Islet of Langerhans (tissue), 1 donor: ENCODE measurements at regions not wholly inside any gene's neighbourhood (a gene's known extent, or its start where the extent isn't known, plus 50 kb on each side); places are given as distances from the start of the nearest gene placed in this dataset.

ENCODE experiments used
- FAIRE-seq: peaks from one replicate; lab custom pipeline; 2011; peaks lifted over from hg19 to GRCh38; lab: Jason Lieb, UNC

GRCh38 chr22:47965896-47966295, 1203.4 kb downstream of the TBC1D22A start:
- no peak for FAIRE-seq

DNA sequence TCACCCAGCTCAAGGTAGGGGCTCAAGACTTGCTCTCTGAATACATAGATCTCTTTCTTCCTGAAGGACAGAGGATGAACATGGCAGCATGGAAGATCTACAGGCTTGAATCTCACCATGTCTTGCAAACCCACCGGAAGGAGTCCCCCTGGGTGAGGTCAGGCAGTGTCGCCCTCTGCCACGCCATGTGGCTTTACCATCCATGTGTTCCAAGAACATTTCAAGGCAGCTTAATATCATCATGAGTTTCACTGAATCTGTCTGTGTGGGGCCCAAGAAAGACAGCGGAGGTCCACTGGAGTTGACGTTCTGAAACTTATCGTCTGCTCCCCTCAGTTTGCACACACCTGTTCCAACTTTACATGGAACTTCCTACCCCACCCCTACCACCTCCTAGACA, 1202.6 kb downstream of the TBC1D22A start:
- FAIRE-seq, result no peak

GRCh38 chr22:47963660-47964059, 1201.2 kb downstream of the TBC1D22A start:
- no peak for FAIRE-seq

DNA sequence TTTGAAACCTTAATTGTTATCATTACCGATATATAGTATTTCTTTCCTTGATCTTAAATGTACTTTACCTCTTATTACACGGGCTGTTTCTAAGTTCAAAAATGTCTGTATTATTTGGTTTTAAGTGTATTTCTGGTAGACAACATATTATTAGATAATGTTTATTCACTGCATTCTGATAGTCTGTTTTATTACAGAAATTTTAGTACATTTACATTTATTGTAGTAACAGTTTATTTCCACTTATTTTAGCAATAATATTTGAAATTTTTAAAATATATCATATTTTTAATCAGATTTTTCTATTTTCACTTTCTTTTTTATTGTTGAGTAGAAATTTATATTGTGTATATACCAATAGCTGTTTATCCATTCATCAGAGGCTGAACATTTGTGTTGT, 1195.2 kb downstream of the TBC1D22A start:
- FAIRE-seq, result no peak

DNA sequence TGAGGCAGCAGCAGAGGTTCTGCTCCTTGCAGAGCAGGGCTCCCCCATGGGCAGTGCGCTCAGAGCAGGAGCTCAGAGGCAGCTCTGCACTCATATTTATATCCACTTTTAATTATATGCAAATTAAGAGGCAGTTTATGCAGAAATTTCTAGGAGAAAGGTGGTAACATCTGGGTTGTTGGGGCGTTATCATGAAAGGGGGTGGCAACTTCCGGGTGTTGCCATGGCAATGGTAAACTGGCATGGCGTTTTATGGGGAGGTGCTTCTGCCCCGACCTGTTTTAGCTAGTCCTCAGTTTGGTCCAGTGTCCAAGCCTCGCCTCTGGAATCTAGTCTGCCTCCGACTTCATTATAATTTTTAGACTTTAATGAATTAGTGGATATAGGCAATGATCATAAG, 1191.7 kb downstream of the TBC1D22A start:
- no peak for FAIRE-seq

GRCh38 chr22:47944941-47945340, 1182.5 kb downstream of the TBC1D22A start:
- no peak for FAIRE-seq

- no peak for FAIRE-seq
Measured at GRCh38 chr22:47943729-47944700, 1181.6 kb downstream of the TBC1D22A start.

GRCh38 chr22:47940211-47940610, 1177.8 kb downstream of the TBC1D22A start:
- no peak for FAIRE-seq

DNA sequence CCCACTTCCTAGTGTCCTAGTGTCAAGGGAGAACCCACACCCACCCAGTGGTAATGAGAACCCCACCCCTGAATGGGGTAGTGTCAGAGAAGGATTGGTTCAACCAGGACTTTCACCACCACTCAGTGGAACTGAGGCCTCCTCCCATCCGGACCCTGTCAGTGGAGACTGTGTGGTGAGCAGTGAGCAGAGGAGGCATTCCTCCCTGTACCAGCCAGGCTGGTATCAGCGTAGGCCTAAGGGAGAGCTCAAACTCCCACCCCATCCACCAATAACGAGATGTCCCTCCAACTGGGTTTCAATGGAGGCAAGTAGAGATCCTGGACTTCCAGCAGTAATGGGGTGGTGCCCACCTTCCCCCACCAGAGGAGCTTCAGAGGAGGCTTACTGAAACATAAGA, 1171.4 kb downstream of the TBC1D22A start:
- FAIRE-seq, result no peak

GRCh38 chr22:47933226-47933625, 1170.8 kb downstream of the TBC1D22A start:
- no peak for FAIRE-seq

- FAIRE-seq, result no peak
Measured at GRCh38 chr22:47929646-47930185, 1167.3 kb downstream of the TBC1D22A start.

DNA sequence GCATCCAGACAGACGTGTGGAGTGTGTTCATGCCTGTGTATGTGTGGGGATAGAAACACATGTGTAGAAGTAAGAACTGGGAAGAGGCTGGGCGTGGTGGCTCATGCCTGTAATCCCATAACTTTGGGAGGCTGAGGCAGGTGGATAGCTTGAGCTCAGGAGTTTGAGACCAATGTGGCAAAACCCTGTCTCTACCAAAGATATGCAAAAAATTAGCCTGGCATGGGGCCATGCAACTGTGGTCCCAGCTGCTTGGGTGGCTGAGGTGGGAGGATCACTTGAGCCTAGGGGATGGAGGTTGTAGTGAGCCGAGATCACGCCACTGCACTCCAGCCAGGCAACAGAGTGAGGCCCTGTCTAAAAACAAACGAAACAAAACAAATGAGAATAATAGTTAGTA, 1166.6 kb downstream of the TBC1D22A start:
- FAIRE-seq, result no peak

DNA sequence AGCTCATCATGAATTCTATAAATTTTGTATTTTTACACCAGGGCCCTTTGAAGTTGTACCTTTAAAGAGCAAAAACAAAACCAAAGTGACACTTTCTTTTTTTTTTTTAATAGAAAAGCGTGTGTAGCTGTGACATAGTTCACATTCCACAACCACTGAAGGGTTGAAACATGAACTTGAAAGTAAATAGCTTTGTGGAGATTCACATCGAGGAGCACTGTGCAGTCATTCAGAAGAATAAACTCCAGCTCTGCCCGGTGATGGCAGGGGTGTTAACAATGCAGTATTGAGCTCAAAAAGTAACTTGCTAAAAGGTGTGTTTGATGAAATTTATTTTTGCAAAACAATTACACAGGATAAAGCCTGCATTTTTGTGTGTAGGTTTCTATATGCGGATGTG, 1166.2 kb downstream of the TBC1D22A start:
- FAIRE-seq, result no peak

DNA sequence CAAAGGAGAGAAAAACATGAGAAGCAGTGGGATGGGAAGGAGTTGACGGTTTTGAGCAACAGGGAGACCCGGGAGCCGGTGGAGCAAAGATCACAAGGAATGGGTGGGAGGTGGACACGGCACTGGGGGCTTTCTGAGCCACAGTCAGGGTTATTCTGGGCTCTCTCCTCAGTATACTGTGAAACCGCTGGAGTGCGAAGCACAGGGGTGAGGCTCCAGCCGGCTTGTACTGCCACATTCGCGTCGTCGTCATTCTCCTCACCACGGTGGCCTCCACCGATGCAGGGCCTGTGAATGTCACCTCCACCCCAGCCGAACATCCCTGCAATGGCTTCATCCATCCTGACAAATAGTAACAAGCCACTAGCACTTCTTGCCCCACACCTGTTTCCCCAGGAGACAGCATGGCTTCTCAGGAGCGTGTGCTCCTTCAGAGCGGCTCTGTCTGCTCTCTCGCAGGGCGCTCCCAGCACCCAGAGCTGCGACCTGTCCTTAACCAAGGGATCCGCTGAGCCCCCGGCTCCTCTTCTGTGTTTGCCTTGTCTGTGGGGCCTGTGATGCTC, 1165.3 kb downstream of the TBC1D22A start:
- FAIRE-seq, result no peak

GRCh38 chr22:47923011-47923427, 1160.6 kb downstream of the TBC1D22A start:
- FAIRE-seq, result no peak

DNA sequence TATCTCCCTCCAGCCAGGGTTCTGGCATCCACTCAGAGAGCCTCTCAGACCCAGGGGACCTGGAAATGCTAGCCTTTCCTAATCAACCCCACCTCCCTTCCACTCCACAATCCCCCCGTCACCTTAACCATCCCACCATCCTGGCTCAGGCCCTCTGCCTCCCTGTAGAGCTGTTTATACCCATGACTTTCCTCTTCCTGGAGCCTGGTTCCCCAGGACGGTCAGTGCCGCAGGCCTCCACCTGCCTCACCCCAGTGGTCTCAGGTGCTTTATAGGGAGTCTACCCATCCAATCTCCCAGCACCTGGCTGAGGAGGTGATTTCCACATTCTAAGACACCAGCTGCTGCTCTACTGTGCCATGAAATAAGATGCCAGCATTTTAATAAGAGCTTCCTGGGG, 1159.5 kb downstream of the TBC1D22A start:
- FAIRE-seq, result no peak

DNA sequence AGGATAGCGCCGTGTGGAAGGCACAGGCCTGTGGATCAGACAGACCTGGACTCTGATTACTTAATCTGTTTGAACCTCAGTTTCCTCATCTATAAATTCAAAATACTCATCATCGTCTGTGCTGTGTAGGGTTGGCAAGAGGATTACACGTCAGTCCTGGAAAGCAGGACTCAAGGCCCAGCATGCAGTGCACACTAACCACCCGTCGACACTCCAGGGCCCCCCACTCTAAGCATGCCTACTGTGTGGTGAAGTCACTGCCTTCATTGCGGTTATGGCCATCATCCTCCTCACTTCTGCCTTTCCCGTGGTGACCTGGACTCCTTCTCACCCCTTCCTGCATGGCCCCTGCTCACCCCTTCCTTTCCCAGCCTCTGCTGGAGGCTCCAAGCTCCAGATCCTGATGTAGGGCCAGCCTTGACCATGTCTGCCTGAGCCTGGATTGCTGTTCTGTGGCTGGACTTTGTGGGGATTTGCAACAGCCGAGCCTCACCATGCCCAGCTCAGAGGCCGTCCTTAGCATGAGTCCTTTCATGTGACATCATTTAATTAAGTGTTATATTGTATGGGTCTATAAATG, 1158.0 kb downstream of the TBC1D22A start:
- FAIRE-seq, result no peak

GRCh38 chr22:47919893-47920292, 1157.4 kb downstream of the TBC1D22A start:
- FAIRE-seq, result no peak

GRCh38 chr22:47919001-47919441, 1156.6 kb downstream of the TBC1D22A start:
- FAIRE-seq, result no peak

- FAIRE-seq, result no peak
Measured at GRCh38 chr22:47918276-47918921, 1155.9 kb downstream of the TBC1D22A start.

DNA sequence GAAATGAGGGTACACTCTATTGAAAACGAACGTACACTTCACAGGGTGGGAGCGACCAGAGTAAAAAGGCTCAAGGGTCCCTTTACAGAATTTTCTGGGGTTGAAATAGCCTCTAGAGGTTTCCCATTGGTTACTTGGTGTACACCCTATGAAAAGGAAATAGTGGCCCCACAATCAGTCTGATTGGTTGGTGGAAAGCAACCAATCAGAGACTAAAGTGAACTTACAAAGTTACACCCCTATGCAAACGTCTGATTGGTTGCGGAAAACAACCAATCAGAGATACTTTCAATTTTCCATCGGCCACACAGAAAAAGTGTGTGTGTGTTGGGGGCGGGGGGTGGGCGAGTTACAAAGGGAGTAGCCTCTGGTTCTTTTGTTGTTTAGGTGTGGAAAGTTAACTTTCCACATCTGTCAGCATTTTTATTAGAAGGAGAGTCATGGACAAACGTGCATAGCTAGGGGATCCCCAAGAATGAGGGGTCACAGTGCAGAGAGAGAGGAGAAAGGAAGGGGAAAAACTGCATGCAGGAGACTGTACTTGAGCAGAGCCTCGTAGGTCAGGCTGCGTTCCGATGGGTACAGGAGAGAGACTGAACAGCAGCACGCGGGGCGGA, 1152.1 kb downstream of the TBC1D22A start:
- FAIRE-seq, result no peak

GRCh38 chr22:47902646-47903180, 1140.3 kb downstream of the TBC1D22A start:
- no peak for FAIRE-seq
